H1 (cell line): ENCODE measurements at regions not wholly inside any gene's neighbourhood (a gene's known extent, or its start where the extent isn't known, plus 50 kb on each side); places are given as distances from the start of the nearest gene placed in this dataset.
"Not testable (repeated sequence)": the region's sequence is repeated elsewhere in the genome, so short reads cannot be mapped to it uniquely, and the experiment has no call there.

Experiments
- CTCF ChIA-PET: fragments of 300-600 bp; sonication (Branson Sonifier 250); formaldehyde crosslinking; loops from one replicate; lab custom pipeline; 2021; ENCODE audit not compliant: partially characterized antibody; lab: Charles Lee
- POLR2A ChIA-PET: fragments of 300-600 bp; sonication (Branson Sonifier 250); formaldehyde crosslinking; loops from one replicate; lab custom pipeline; 2021; ENCODE audit warnings: inconsistent platforms; ENCODE audit not compliant: partially characterized antibody; lab: Charles Lee
- DNase-seq, 2 experiments: peaks; one replicate each; pipeline versions ENCODE4 v3.0.0 to v3.0.0-alpha.2; 2010 to 2022; ENCODE audit warnings: low spot score in 2 of 2, low read depth in 1 of 2, mixed read lengths in 1 of 2
- FAIRE-seq: peaks from 2 replicates; lab custom pipeline; 2011; peaks lifted over from hg19 to GRCh38; lab: Jason Lieb, UNC
- H2AFZ ChIP-seq: 2 replicates; pipeline ENCODE4 v1.8.1; 2012; ENCODE audit warnings: low read length, inconsistent platforms
- H2AK5ac ChIP-seq: 2 replicates; pipeline ENCODE4 v1.6.1; 2013; ENCODE audit warnings: low read depth, low read length
- H2BK120ac ChIP-seq: replicated peaks from 2 replicates; pipeline ENCODE3; 2013; ENCODE audit warnings: low read depth, low read length, inconsistent platforms
- H2BK12ac ChIP-seq: 2 replicates; pipeline ENCODE4 v1.6.1; 2013; ENCODE audit warnings: low read depth, low read length
- H2BK15ac ChIP-seq: 2 replicates; pipeline ENCODE4 v1.6.1; 2013; ENCODE audit warnings: low read length
- H2BK20ac ChIP-seq: 2 replicates; pipeline ENCODE4 v1.6.1; 2013; ENCODE audit warnings: low read length
- H2BK5ac ChIP-seq: 2 replicates; pipeline ENCODE4 v1.6.1; 2013; ENCODE audit warnings: low read depth, low read length
- H3K14ac ChIP-seq: 2 replicates; pipeline ENCODE4 v1.6.1; 2013; ENCODE audit warnings: inconsistent platforms; ENCODE audit not compliant: insufficient read length
- H3K18ac ChIP-seq: 2 replicates; pipeline ENCODE4 v1.6.1; 2013; ENCODE audit warnings: low read length; ENCODE audit errors: extremely low read depth
- H3K23ac ChIP-seq: 2 replicates; pipeline ENCODE4 v1.6.1; 2013; ENCODE audit warnings: inconsistent platforms; ENCODE audit not compliant: insufficient read length
- H3K23me2 ChIP-seq: 2 replicates; pipeline ENCODE4 v1.6.1; 2013; ENCODE audit warnings: low read depth, low read length
- H3K27ac ChIP-seq: 2 replicates; pipeline ENCODE4 v1.6.1; 2011; ENCODE audit warnings: low read depth, low read length, inconsistent platforms
- H3K27me3 ChIP-seq, 4 experiments: replicated peaks in 1 of 4; 1 replicate in 1 of 4; 2 replicates in 3 of 4; pipeline versions ENCODE4 v1.6.1 to v1.8.1; 2011 to 2013; ENCODE audit warnings: low read length in 3 of 4, mild to moderate bottlenecking in 3 of 4, inconsistent platforms in 2 of 4, mixed read lengths in 2 of 4, moderate library complexity in 1 of 4; ENCODE audit not compliant: control insufficient read depth in 3 of 4, insufficient read depth in 3 of 4; ENCODE audit errors: extremely low read depth in 1 of 4
- H3K36me3 ChIP-seq, 4 experiments: 2 replicates each; pipeline versions ENCODE4 v1.6.1 to v1.8.1; 2011 to 2013; ENCODE audit warnings: mild to moderate bottlenecking in 4 of 4, low read length in 3 of 4, moderate library complexity in 2 of 4, control low read depth in 1 of 4, inconsistent platforms in 1 of 4; ENCODE audit not compliant: insufficient read depth in 4 of 4, control insufficient read depth in 2 of 4
- H3K4ac ChIP-seq: replicated peaks from 2 replicates; pipeline ENCODE3; 2013; ENCODE audit warnings: low read length, low read depth, mixed read lengths, inconsistent platforms; ENCODE audit not compliant: insufficient read length
- H3K4me1 ChIP-seq, 4 experiments: replicated peaks in 1 of 4; 1 replicate in 1 of 4; 2 replicates in 3 of 4; pipeline versions ENCODE4 v1.6.1 to v1.8.1; 2011 to 2013; ENCODE audit warnings: low read length in 3 of 4, inconsistent platforms in 2 of 4, mixed read lengths in 1 of 4; ENCODE audit not compliant: insufficient read depth in 4 of 4, control insufficient read depth in 3 of 4
- H3K4me2 ChIP-seq, 2 experiments: 2 replicates each; pipeline versions ENCODE4 v1.6.1 to v1.8.1; 2011 to 2013; ENCODE audit warnings: low read depth in 2 of 2, low read length in 2 of 2, control low read depth in 1 of 2, inconsistent platforms in 1 of 2, mild to moderate bottlenecking in 1 of 2; ENCODE audit not compliant: insufficient read depth in 1 of 2
- H3K4me3 ChIP-seq, 4 experiments: fragments of 200-600, 300-600 bp in 1 of 4; sonication (generic), shearing (Covaris generic), sonication (Bioruptor Twin) in 1 of 4; 2 replicates each; pipeline versions ENCODE4 v1.5.1 to v1.8.1; 2011 to 2016; ENCODE audit warnings: low read length in 4 of 4, low read depth in 3 of 4, control low read depth in 2 of 4, inconsistent platforms in 2 of 4, mild to moderate bottlenecking in 2 of 4, mixed read lengths in 1 of 4, moderate library complexity in 1 of 4; ENCODE audit not compliant: insufficient read depth in 2 of 4; ENCODE audit errors: extremely low read depth in 1 of 4
- H3K56ac ChIP-seq: replicated peaks from 2 replicates; pipeline ENCODE3; 2013; ENCODE audit warnings: low read depth, mild to moderate bottlenecking, mixed read lengths, low read length, inconsistent platforms; ENCODE audit not compliant: insufficient read length
- H3K79me1 ChIP-seq: 2 replicates; pipeline ENCODE4 v1.6.1; 2013; ENCODE audit warnings: low read depth, low read length, control low read depth
- H3K79me2 ChIP-seq, 2 experiments: 2 replicates each; pipeline versions ENCODE4 v1.6.1 to v1.8.1; 2012 to 2013; ENCODE audit warnings: low read length in 2 of 2, mild to moderate bottlenecking in 2 of 2, inconsistent platforms in 1 of 2; ENCODE audit not compliant: insufficient read depth in 2 of 2, control insufficient read depth in 1 of 2
- H3K9ac ChIP-seq, 4 experiments: replicated peaks in 1 of 4; 1 replicate in 1 of 4; 2 replicates in 3 of 4; pipeline versions ENCODE4 v1.6.1 to v1.8.1; 2011 to 2013; ENCODE audit warnings: low read depth in 3 of 4, low read length in 3 of 4, control low read depth in 2 of 4, mild to moderate bottlenecking in 2 of 4, moderate library complexity in 2 of 4, inconsistent platforms in 1 of 4; ENCODE audit errors: extremely low read depth in 1 of 4
- H3K9me3 ChIP-seq, 2 experiments: 2 replicates each; pipeline versions ENCODE4 v1.6.1 to v1.8.1; 2012 to 2013; ENCODE audit warnings: mild to moderate bottlenecking in 2 of 2, moderate library complexity in 2 of 2, control low read depth in 1 of 2, inconsistent platforms in 1 of 2, low read depth in 1 of 2, low read length in 1 of 2, mixed read lengths in 1 of 2; ENCODE audit not compliant: insufficient read depth in 2 of 2
- H4K20me1 ChIP-seq, 2 experiments: replicated peaks in 1 of 2; 2 replicates each; pipeline versions ENCODE3 to v1.8.1; 2011 to 2013; ENCODE audit warnings: inconsistent platforms in 2 of 2, low read length in 2 of 2, mild to moderate bottlenecking in 1 of 2; ENCODE audit not compliant: insufficient read depth in 2 of 2, control insufficient read depth in 1 of 2
- H4K5ac ChIP-seq: 2 replicates; pipeline ENCODE4 v1.6.1; 2013; ENCODE audit warnings: low read length, low read depth, mixed read lengths, inconsistent platforms; ENCODE audit not compliant: insufficient read length
- H4K8ac ChIP-seq: 2 replicates; pipeline ENCODE4 v1.8.0; 2013; ENCODE audit warnings: mild to moderate bottlenecking, moderate library complexity, low read length, inconsistent platforms; ENCODE audit not compliant: insufficient read depth; ENCODE audit errors: extremely low read depth
- H4K91ac ChIP-seq: replicated peaks from 2 replicates; pipeline ENCODE3; 2013; ENCODE audit warnings: low read length, mixed read lengths, inconsistent platforms; ENCODE audit not compliant: insufficient read length
- WGBS, 2 experiments: shearing (Covaris generic) in 1 of 2; methylation state at CpG; one replicate each; pipeline versions ENCODE4 v1.1.6 to v1.1.7; 2013 to 2015; ENCODE audit warnings: low lambda C conversion rate in 2 of 2, mixed read lengths in 2 of 2, inconsistent platforms in 1 of 2, low coverage in 1 of 2, missing lambda C conversion rate in 1 of 2; ENCODE audit not compliant: insufficient replicate concordance in 2 of 2, insufficient coverage in 1 of 2, insufficient read length in 1 of 2; ENCODE audit errors: extremely low coverage in 1 of 2, missing lambda C conversion rate in 1 of 2; 5-methylcytosine and 5-hydroxymethylcytosine counted together

GRCh38 chrY:18092952-18093351, 67.4 kb downstream of the CDY2A start:
- H3K27ac ChIP-seq, H3K9me3 ChIP-seq, H3K79me1 ChIP-seq, H3K4me1 ChIP-seq, CTCF ChIA-PET, H3K4me3 ChIP-seq, H3K14ac ChIP-seq, H2BK5ac ChIP-seq, H3K27me3 ChIP-seq, H3K4me2 ChIP-seq, H2BK20ac ChIP-seq, H4K5ac ChIP-seq, H3K9ac ChIP-seq, DNase-seq, H2BK15ac ChIP-seq, H2BK120ac ChIP-seq, POLR2A ChIA-PET, H3K4ac ChIP-seq, H3K23ac ChIP-seq, H3K56ac ChIP-seq, H4K20me1 ChIP-seq, H3K36me3 ChIP-seq, H4K91ac ChIP-seq, H3K79me2 ChIP-seq, H4K8ac ChIP-seq, H2AK5ac ChIP-seq, H3K18ac ChIP-seq, FAIRE-seq, H2AFZ ChIP-seq, H3K23me2 ChIP-seq, H2BK12ac ChIP-seq: not testable (repeated sequence)
- no CpG with 5 or more reads among the region's 3 CpGs for WGBS, 2 experiments

DNA sequence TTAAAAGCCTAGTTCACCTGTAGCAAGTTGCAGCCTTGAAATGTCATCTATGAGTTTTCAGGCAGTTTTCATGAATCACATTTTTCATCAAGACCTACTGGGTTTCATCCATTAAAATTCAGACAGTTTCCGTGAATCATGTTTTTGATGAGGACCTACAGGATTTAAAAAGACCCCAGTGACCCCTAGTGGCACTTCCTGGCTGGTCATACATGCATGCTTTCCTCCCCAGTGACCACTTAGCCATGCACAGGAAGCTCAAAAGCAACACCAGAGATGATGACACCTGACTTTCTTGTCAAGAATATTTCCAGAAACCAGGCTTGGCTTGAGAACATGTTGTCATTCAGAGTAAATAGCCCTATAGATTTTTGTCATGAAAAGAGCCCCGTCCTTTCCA, 80.1 kb downstream of the CDY2A start:
- H3K36me3 ChIP-seq, POLR2A ChIA-PET, H3K9me3 ChIP-seq, H2AFZ ChIP-seq, H3K27me3 ChIP-seq, H2BK5ac ChIP-seq, H3K23me2 ChIP-seq, H3K18ac ChIP-seq, H3K4me2 ChIP-seq, H3K4ac ChIP-seq, H3K27ac ChIP-seq, H2BK12ac ChIP-seq, H3K9ac ChIP-seq, FAIRE-seq, H3K56ac ChIP-seq, H4K5ac ChIP-seq, H3K23ac ChIP-seq, H3K79me1 ChIP-seq, H4K8ac ChIP-seq, H2BK15ac ChIP-seq, H3K14ac ChIP-seq, DNase-seq, CTCF ChIA-PET, H4K91ac ChIP-seq, H3K4me1 ChIP-seq, H2BK20ac ChIP-seq, H3K79me2 ChIP-seq, H3K4me3 ChIP-seq, H4K20me1 ChIP-seq, H2BK120ac ChIP-seq, H2AK5ac ChIP-seq: not testable (repeated sequence)
- no CpG with 5 or more reads among the region's 2 CpGs for WGBS, 2 experiments
